ENCODE measurements at regions not wholly inside any gene's neighbourhood (a gene's known extent, or its start where the extent isn't known, plus 50 kb on each side); places are given as distances from the start of the nearest gene placed in this dataset.

DNA sequence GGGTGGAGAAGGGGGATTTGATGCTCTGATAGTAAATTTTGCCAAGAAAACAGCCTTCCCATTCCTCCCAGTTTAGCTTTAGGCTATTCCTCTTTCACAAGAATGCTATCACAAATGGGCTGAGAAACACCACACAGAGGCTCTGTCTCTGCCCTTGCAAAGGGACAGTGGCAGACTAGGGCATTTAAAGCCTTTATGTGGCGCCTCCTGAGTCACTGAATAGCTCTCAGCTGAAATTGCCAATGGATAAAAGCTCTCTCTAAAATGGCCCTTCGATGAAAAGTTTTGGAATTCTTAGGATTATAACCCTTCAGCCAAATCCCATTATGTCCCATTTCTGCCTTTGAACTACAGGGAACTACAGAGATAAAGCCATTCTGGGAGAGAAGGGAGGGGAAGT lies 1000.4 kb downstream of the ADGRL2 start:
- Histone ChIP-seq H3K27me3 (no peaks in the 10 kb centered on the region), H3K27ac (no peak overlapping the region), H3K4me1 (no peaks in the 10 kb centered on the region), H3K9me3 (no peaks in the 10 kb centered on the region), H3K4me3 (no peak overlapping the region), H3K36me3 (no peaks in the 10 kb centered on the region)
- intact Hi-C loops (cut with DNase I; ENCODE audit: low total_unique reads) (no loop called here), in situ Hi-C loops (cut with MboI; ENCODE audit: low sequenced_read_pairs in 4 of 4) (no loop called here)
- DNase-seq: no peak
- no peak for TF ChIP-seq POLR2A (IDR thresholded peaks at IDR 0.05)
- TF ChIP-seq, protein P1, sequence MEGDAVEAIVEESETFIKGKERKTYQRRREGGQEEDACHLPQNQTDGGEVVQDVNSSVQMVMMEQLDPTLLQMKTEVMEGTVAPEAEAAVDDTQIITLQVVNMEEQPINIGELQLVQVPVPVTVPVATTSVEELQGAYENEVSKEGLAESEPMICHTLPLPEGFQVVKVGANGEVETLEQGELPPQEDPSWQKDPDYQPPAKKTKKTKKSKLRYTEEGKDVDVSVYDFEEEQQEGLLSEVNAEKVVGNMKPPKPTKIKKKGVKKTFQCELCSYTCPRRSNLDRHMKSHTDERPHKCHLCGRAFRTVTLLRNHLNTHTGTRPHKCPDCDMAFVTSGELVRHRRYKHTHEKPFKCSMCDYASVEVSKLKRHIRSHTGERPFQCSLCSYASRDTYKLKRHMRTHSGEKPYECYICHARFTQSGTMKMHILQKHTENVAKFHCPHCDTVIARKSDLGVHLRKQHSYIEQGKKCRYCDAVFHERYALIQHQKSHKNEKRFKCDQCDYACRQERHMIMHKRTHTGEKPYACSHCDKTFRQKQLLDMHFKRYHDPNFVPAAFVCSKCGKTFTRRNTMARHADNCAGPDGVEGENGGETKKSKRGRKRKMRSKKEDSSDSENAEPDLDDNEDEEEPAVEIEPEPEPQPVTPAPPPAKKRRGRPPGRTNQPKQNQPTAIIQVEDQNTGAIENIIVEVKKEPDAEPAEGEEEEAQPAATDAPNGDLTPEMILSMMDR (IDR thresholded peaks at IDR 0.05 in 4 of 5, conservative IDR thresholded peaks at IDR 0.05 in 1 of 5): no peak
- no peak for ATAC-seq

DNA sequence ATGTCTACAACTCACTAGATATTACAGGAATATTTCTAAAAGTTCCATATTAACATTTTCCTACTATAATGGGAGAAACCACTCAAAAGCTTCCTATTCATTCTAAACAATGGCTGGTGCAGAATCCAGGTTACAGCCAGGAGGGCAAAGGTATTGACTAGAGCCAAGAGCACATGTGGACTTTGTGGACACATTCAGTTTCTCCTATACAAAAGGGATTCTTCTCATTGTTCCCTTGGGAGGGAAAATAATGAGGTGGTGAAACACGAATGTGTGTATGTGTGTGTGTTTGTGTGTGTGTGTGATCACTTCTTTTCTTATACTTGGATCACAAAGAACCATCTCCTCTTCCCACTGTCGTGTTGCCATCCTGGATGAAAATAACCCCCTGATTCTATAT lies 1000.0 kb downstream of the ADGRL2 start:
- Histone ChIP-seq H3K9me3 (no peaks in the 10 kb centered on the region), H3K4me1 (no peaks in the 10 kb centered on the region), H3K27me3 (no peaks in the 10 kb centered on the region), H3K4me3 (no peak overlapping the region), H3K36me3 (no peaks in the 10 kb centered on the region), H3K27ac (no peak overlapping the region)
- in situ Hi-C loops (cut with MboI; ENCODE audit: low sequenced_read_pairs in 4 of 4) (no loop called here), intact Hi-C loops (cut with DNase I; ENCODE audit: low total_unique reads) (no loop called here)
- TF ChIP-seq, protein P1 (IDR thresholded peaks at IDR 0.05 in 4 of 5, conservative IDR thresholded peaks at IDR 0.05 in 1 of 5): no peak
- TF ChIP-seq POLR2A (IDR thresholded peaks at IDR 0.05): no peak
- DNase-seq (no peak), ATAC-seq (no peak)

DNA sequence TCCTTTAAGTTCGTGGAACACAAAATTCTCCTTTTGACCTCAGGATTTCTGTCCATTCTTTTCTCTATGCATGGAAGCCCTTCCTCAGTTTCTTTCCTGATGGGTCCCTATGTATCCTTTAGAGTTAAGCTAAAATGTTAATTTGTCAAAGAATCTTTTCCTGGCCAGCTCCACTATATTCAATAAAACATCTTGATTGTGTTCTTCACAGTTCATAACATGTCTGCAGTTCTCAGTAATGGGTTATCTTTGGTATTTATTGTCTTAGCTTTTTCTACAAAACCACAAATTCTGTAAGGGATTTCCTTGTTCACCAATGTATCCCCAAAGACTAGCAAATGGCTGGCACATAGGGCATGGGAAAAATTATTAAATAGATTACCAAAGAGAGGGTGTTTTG lies 998.5 kb downstream of the ADGRL2 start:
- in situ Hi-C loops (cut with MboI; ENCODE audit: low sequenced_read_pairs in 4 of 4): no loop called here
- TF ChIP-seq, protein P1 (IDR thresholded peaks at IDR 0.05 in 4 of 5, conservative IDR thresholded peaks at IDR 0.05 in 1 of 5): no peak
- TF ChIP-seq POLR2A (IDR thresholded peaks at IDR 0.05): no peak
- no peaks in the 10 kb centered on the region for H3K36me3 ChIP-seq
- no peaks in the 10 kb centered on the region for H3K9me3 ChIP-seq
- H3K4me1 ChIP-seq: no peaks in the 10 kb centered on the region
- H3K27me3 ChIP-seq: no peaks in the 10 kb centered on the region
- no peak for ATAC-seq
- H3K4me3 ChIP-seq: no peak overlapping the region
- no peak overlapping the region for H3K27ac ChIP-seq
- intact Hi-C loops (cut with DNase I; ENCODE audit: low total_unique reads): no loop called here
- DNase-seq: no peak

DNA sequence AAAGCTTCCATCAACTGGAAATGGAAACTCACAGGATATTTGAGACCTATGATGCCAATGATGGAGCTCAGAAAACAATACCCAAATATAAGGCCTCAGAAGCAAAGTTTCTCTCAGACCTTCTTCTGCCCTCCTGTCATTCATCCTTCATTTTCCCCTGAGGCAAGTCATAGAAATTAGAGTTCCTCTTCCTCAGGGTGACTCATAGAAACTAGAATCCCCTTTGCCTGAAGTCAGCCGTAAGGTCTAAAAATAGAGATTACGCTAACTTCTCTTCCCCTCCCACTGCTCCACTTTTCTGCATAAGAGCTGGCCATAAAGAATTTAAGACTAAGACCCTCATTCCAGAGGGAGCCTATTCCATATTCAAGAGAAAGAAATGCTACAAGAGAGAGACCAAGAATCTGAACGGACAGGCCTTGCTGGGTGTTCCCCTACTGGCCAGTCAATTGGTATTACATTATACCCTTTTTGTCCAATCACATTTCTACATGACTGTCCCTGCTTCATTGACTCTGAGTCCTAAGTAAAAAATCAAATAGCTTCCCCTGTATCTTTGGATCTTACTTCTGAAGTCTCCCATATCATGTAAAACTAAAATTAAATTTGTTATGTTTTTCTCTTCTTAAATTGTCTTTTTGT lies 994.9 kb downstream of the ADGRL2 start:
- no peaks in the 10 kb centered on the region for H3K36me3 ChIP-seq
- intact Hi-C loops (cut with DNase I; ENCODE audit: low total_unique reads) (no loop called here), in situ Hi-C loops (cut with MboI; ENCODE audit: low sequenced_read_pairs in 4 of 4) (no loop called here)
- no peaks in the 10 kb centered on the region for H3K4me1 ChIP-seq
- no peak overlapping the region for H3K27ac ChIP-seq
- ATAC-seq (no peak), DNase-seq (no peak)
- no peaks in the 10 kb centered on the region for H3K27me3 ChIP-seq
- no peak overlapping the region for H3K4me3 ChIP-seq
- no peaks in the 10 kb centered on the region for H3K9me3 ChIP-seq
- TF ChIP-seq, protein P1 (IDR thresholded peaks at IDR 0.05 in 4 of 5, conservative IDR thresholded peaks at IDR 0.05 in 1 of 5): no peak
- no peak for TF ChIP-seq POLR2A (IDR thresholded peaks at IDR 0.05)

DNA sequence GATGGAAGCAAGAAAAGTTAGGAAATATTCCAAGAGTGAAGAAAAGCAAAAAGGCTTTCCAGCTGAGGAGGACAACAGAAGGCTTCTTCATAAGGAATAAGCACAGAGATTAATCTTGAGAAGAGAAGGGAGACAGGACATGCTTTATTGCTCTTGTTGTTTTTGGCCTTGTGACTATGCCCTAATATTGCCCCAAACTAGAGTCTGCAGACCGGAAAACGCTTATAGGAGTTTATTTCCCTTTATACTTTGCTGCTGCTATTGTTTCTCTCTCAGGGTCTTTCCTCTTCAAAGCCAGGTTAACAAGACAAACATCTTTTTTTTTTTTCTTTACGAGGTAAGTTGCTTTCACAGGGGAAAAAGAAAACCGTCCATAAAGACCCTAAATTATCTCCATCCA lies 991.4 kb downstream of the ADGRL2 start:
- no peak for ATAC-seq
- intact Hi-C loops (cut with DNase I; ENCODE audit: low total_unique reads) (no loop called here), in situ Hi-C loops (cut with MboI; ENCODE audit: low sequenced_read_pairs in 4 of 4) (no loop called here)
- Histone ChIP-seq H3K4me3 (no peak overlapping the region), H3K36me3 (no peaks in the 10 kb centered on the region), H3K27me3 (no peaks in the 10 kb centered on the region), H3K9me3 (no peaks in the 10 kb centered on the region), H3K4me1 (no peaks in the 10 kb centered on the region), H3K27ac (no peak overlapping the region)
- DNase-seq: no peak
- TF ChIP-seq, protein P1 (IDR thresholded peaks at IDR 0.05 in 4 of 5, conservative IDR thresholded peaks at IDR 0.05 in 1 of 5): no peak
- no peak for TF ChIP-seq POLR2A (IDR thresholded peaks at IDR 0.05)

Measured in gastrocnemius medialis (tissue), 4 donors.